Panc1 (cell line): ENCODE measurements at regions not wholly inside any gene's neighbourhood (a gene's known extent, or its start where the extent isn't known, plus 50 kb on each side); places are given as distances from the start of the nearest gene placed in this dataset.

Experiments used
- ATAC-seq: fragments of 200-7000 bp; cut with Tn5 transposase; 2 replicates; pipeline ENCODE4 v1.9.1; 2020; ENCODE audit warnings: mild to moderate bottlenecking, moderate library complexity
- BruUV-seq: library from RNA; stranded (reverse); fragments of 400-500 nt; replicated peaks from 2 replicates; lab custom pipeline; 2021; lab: Mats Ljungman, UMichigan
- CTCF ChIA-PET: fragments of 300-600 bp; sonication (Branson Sonifier 250); formaldehyde crosslinking; loops from one replicate; lab custom pipeline; 2022; ENCODE audit warnings: antibody characterized with exemption; lab: Charles Lee
- POLR2A ChIA-PET: fragments of 300-600 bp; sonication (Branson Sonifier 250); formaldehyde crosslinking; loops from one replicate; lab custom pipeline; 2022; ENCODE audit warnings: antibody characterized with exemption; lab: Charles Lee
- DNase-seq: peaks from one replicate; pipeline ENCODE4 v3.0.0-alpha.2; 2010; ENCODE audit warnings: low read depth, low spot score
- H3K27ac ChIP-seq: 2 replicates; pipeline ENCODE4 v1.5.1; 2011; ENCODE audit warnings: mild to moderate bottlenecking, low read length, inconsistent platforms
- H3K27me3 ChIP-seq: fragments of 200-500 bp; sonication (Bioruptor generic); 2 replicates; pipeline ENCODE4 v1.6.0; 2014; ENCODE audit warnings: low read length, inconsistent platforms; ENCODE audit not compliant: control insufficient read depth, insufficient read depth
- H3K36me3 ChIP-seq: fragments of 200-500 bp; sonication (Bioruptor generic); 2 replicates; pipeline ENCODE4 v1.5.1; 2014; ENCODE audit warnings: inconsistent platforms, mild to moderate bottlenecking, low read length, moderate library complexity; ENCODE audit not compliant: control insufficient read depth, insufficient read depth
- H3K4me1 ChIP-seq: 2 replicates; pipeline ENCODE4 v1.5.1; 2011; ENCODE audit warnings: inconsistent platforms, mild to moderate bottlenecking, low read length, moderate library complexity; ENCODE audit not compliant: control insufficient read depth, insufficient read depth
- H3K4me3 ChIP-seq, 2 experiments: 2 replicates each; pipeline ENCODE4 v1.5.1; 2011 to 2012; ENCODE audit warnings: low read depth in 2 of 2, low read length in 2 of 2, mild to moderate bottlenecking in 2 of 2, inconsistent platforms in 1 of 2, moderate library complexity in 1 of 2
- H3K9me3 ChIP-seq: fragments of 200-500 bp; sonication (Bioruptor generic); 2 replicates; pipeline ENCODE4 v1.5.1; 2014; ENCODE audit warnings: low read depth, mild to moderate bottlenecking, inconsistent platforms, low read length, moderate library complexity; ENCODE audit not compliant: control insufficient read depth, insufficient read depth
- CTCF ChIP-seq: fragments of 450-650 bp; IDR thresholded peaks from 2 replicates; pipeline ENCODE4 v1.5.1; 2017; ENCODE audit warnings: mild to moderate bottlenecking
- POLR2AphosphoS5 ChIP-seq: IDR thresholded peaks from 2 replicates; pipeline ENCODE4 v1.6.1; 2012; ENCODE audit warnings: mild to moderate bottlenecking, low read depth, low read length, moderate library complexity
- SIN3A ChIP-seq: IDR thresholded peaks from 2 replicates; pipeline ENCODE4 v1.6.1; 2012; ENCODE audit warnings: low read depth, mild to moderate bottlenecking, low read length, moderate library complexity, borderline replicate concordance; ENCODE audit not compliant: insufficient read depth
- TCF7L2 ChIP-seq: IDR thresholded peaks from 2 replicates; pipeline ENCODE4 v1.6.1; 2011; ENCODE audit warnings: mild to moderate bottlenecking, low read depth, low read length, inconsistent platforms
- in situ Hi-C: cut with HindIII; loops from 2 replicates; pipeline ENCODE4 v1.10.0; 2016; ENCODE audit warnings: low sequenced_read_pairs, low pct_unique_long_range_greater_than_20kb
- intact Hi-C: fragments of 100-400 bp; cut with micrococcal nuclease; formaldehyde crosslinking; loops from one replicate; pipeline ENCODE4 v1.10.0; 2022; ENCODE audit not compliant: unreplicated experiment
- TF ChIP-seq, protein P1 (sequence below), 2 experiments: IDR thresholded peaks; 2 replicates each; pipeline ENCODE4 v1.6.1; 2011 to 2012; ENCODE audit warnings: low read depth in 2 of 2, control low read depth in 1 of 2, low read length in 1 of 2, mild to moderate bottlenecking in 1 of 2, moderate library complexity in 1 of 2; ENCODE audit not compliant: insufficient read depth in 1 of 2

GRCh38 chr10:117926491-117926890 lies 120.2 kb downstream of the RAB11FIP2 start:
- POLR2A ChIA-PET, result no interaction called here
- in situ Hi-C loops, result no loop called here
- DNase-seq (no peak), ATAC-seq (no peak)
- Histone ChIP-seq H3K27me3 (peaks cover 20% of the 10 kb centered on the region), H3K4me1 (no peaks in the 10 kb centered on the region), H3K4me3 (no peak overlapping the region), H3K36me3 (no peaks in the 10 kb centered on the region), H3K9me3 (no peaks in the 10 kb centered on the region), H3K27ac (no peak overlapping the region)
- intact Hi-C loops, result no loop called here
- CTCF ChIA-PET, result no interaction called here
- TF ChIP-seq, protein P1, sequence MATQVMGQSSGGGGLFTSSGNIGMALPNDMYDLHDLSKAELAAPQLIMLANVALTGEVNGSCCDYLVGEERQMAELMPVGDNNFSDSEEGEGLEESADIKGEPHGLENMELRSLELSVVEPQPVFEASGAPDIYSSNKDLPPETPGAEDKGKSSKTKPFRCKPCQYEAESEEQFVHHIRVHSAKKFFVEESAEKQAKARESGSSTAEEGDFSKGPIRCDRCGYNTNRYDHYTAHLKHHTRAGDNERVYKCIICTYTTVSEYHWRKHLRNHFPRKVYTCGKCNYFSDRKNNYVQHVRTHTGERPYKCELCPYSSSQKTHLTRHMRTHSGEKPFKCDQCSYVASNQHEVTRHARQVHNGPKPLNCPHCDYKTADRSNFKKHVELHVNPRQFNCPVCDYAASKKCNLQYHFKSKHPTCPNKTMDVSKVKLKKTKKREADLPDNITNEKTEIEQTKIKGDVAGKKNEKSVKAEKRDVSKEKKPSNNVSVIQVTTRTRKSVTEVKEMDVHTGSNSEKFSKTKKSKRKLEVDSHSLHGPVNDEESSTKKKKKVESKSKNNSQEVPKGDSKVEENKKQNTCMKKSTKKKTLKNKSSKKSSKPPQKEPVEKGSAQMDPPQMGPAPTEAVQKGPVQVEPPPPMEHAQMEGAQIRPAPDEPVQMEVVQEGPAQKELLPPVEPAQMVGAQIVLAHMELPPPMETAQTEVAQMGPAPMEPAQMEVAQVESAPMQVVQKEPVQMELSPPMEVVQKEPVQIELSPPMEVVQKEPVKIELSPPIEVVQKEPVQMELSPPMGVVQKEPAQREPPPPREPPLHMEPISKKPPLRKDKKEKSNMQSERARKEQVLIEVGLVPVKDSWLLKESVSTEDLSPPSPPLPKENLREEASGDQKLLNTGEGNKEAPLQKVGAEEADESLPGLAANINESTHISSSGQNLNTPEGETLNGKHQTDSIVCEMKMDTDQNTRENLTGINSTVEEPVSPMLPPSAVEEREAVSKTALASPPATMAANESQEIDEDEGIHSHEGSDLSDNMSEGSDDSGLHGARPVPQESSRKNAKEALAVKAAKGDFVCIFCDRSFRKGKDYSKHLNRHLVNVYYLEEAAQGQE (IDR thresholded peaks at IDR 0.05; ENCODE audit: insufficient read depth in 1 of 2, low read depth in 2 of 2, low read length in 1 of 2), result no peak
- TF ChIP-seq POLR2AphosphoS5 (no peak), SIN3A (no peak), CTCF (no peak), TCF7L2 (no peak)
- BruUV-seq, result no TSS peak

- H3K36me3 ChIP-seq, result no peaks in the 10 kb centered on the region
- no peaks in the 10 kb centered on the region for H3K9me3 ChIP-seq
- DNase-seq (no peak), ATAC-seq (no peak)
- no peaks in the 10 kb centered on the region for H3K4me1 ChIP-seq
- peaks cover 14% of the 10 kb centered on the region for H3K27me3 ChIP-seq
- TF ChIP-seq, protein P1 (IDR thresholded peaks at IDR 0.05; ENCODE audit: insufficient read depth in 1 of 2, low read depth in 2 of 2, low read length in 1 of 2), result no peak
- TF ChIP-seq SIN3A (no peak), POLR2AphosphoS5 (no peak), TCF7L2 (no peak), CTCF (no peak)
- H3K27ac ChIP-seq, result no peak overlapping the region
- intact Hi-C loops, result no loop called here
- in situ Hi-C loops, result no loop called here
- no TSS peak for BruUV-seq
- ChIA-PET POLR2A (no interaction called here), CTCF (no interaction called here)
- no peak overlapping the region for H3K4me3 ChIP-seq
Measured at GRCh38 chr10:117927332-117927731, 119.4 kb downstream of the RAB11FIP2 start.
